ENCODE measurements at regions not wholly inside any gene's neighbourhood (a gene's known extent, or its start where the extent isn't known, plus 50 kb on each side); places are given as distances from the start of the nearest gene placed in this dataset.
"Not testable (repeated sequence)": the region's sequence is repeated elsewhere in the genome, so short reads cannot be mapped to it uniquely, and the experiment has no call there.

DNA sequence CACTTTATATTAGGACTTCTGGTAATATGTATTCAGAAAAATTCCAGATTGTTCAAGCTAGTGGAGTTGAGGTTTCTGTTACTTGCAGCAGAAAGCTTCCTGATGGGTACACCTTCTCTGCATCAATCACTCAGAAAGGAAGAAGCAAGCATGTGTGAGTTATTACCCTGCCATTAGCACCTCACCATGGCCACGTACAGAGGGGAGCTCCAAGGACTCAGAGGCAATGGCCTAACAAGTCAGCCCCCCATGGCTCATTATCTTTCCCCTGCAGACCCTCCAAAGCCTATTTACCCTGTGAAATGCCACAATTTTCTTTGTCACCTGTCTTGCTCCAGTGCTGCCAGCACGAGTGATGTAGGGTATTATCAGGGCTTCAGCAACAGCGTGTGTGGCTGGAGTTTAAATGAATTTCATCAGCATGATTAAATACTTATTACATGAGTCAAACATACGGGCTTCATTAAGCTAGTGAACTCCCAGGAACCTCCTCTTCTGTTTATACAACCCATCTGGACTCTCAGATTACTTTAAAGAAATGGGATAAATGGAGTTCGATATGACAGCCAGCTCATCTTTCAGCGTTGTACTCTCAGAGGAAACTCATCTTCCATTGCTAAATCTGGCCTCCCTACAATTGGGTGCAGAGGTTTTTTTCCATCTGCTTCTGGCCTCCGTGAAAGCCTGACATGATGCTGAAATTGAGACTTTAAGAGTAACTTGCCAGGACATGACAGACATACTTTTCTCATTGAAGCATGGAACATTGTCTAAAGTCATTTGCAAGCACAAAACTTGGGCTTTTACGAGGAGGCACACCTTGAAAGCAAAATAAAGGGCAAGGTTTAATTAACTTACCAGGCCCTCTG, 135.9 kb downstream of the TMEM30B start:
- H3K4me3 ChIP-seq (ENCODE audit: low read depth, low read length), result no peak overlapping the region
- peaks cover 16% of the 10 kb centered on the region for H3K9me3 ChIP-seq (ENCODE audit: severe bottlenecking)
- DNase-seq, result no peak

DNA sequence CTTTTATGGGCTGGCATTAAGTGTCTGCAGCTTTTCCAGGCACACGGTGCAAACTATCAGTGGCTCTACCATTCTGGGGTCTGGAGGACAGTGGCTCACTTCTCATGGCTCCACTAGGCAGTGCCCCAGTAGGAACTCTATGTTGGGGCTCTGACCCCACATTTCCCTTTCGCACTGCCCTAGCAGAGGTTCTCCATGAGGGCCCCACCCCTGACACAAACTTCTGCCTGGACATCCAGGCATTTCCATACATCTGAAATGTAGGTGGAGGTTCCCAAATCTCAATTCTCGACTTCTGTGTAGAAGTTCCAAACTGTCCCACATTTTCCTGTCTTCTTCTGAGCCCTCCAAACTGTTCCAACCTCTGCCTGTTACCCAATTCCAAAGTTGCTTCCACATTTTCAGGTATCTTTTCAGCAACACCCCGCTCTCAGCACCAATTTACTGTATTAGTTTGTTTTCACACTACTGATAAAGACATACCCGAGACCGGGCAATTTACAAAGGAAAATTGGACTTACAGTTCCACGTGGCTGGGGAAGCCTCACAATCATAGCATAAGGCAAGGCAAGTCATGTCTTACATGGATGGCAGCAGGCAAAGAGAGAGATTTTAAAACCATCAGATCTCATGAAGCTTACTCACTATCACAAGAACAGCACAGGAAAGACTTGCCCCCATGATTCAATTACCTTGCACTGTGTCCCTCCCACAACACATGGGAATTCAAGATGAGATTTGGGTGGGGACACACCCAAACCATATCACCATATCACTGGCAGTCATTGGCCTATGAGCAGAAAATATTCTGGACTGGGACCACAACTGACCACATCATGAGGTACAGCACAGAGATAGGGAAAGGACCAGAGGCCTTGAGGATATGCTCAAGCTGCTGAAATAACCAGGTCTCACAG, 136.8 kb downstream of the TMEM30B start:
- H3K4me3 ChIP-seq (ENCODE audit: low read depth, low read length); H3K27ac ChIP-seq; H3K36me3 ChIP-seq; H3K27me3 ChIP-seq (ENCODE audit: insufficient read depth, low read depth, severe bottlenecking); DNase-seq: not testable (repeated sequence)
- peaks cover 16% of the 10 kb centered on the region for H3K9me3 ChIP-seq (ENCODE audit: severe bottlenecking)

More for the DNA sequence above, 135.9 kb downstream of the TMEM30B start:
- H3K27me3 ChIP-seq (ENCODE audit: insufficient read depth, low read depth, severe bottlenecking), result no peaks in the 10 kb centered on the region
- TF ChIP-seq, protein P1, sequence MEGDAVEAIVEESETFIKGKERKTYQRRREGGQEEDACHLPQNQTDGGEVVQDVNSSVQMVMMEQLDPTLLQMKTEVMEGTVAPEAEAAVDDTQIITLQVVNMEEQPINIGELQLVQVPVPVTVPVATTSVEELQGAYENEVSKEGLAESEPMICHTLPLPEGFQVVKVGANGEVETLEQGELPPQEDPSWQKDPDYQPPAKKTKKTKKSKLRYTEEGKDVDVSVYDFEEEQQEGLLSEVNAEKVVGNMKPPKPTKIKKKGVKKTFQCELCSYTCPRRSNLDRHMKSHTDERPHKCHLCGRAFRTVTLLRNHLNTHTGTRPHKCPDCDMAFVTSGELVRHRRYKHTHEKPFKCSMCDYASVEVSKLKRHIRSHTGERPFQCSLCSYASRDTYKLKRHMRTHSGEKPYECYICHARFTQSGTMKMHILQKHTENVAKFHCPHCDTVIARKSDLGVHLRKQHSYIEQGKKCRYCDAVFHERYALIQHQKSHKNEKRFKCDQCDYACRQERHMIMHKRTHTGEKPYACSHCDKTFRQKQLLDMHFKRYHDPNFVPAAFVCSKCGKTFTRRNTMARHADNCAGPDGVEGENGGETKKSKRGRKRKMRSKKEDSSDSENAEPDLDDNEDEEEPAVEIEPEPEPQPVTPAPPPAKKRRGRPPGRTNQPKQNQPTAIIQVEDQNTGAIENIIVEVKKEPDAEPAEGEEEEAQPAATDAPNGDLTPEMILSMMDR (IDR thresholded peaks at IDR 0.05; ENCODE audit: low read depth, low read length), result no peak
- H3K27ac ChIP-seq, result peak overlapping the region; percentile 4
- no peaks in the 10 kb centered on the region for H3K36me3 ChIP-seq

DNA sequence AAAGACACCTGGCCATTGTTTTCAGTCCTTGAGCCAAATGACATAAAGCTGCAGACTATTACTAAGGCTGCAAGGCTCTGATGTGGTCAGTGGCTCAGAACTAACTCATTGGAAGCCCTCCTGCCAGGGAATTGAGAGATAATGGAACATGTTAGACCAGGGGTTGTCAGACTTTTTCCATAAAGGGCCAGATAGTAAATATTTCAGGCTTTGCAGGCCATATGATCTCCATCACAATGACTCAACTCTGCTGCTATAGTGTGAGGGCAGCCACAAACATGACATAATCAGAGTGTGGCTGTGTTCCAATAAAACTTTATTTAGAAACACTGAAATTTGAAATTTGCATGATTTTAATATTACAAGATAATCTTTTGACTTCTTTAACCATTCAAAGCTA, 140.3 kb downstream of the TMEM30B start:
- Histone ChIP-seq H3K4me3 (ENCODE audit: low read depth, low read length) (no peak overlapping the region), H3K27me3 (ENCODE audit: insufficient read depth, low read depth, severe bottlenecking) (no peaks in the 10 kb centered on the region), H3K9me3 (ENCODE audit: severe bottlenecking) (peaks cover 16% of the 10 kb centered on the region), H3K27ac (no peak overlapping the region), H3K36me3 (no peaks in the 10 kb centered on the region)
- DNase-seq, result no peak
- TF ChIP-seq, protein P1 (IDR thresholded peaks at IDR 0.05; ENCODE audit: low read depth, low read length), result no peak

- Histone ChIP-seq H3K36me3 (no peaks in the 10 kb centered on the region), H3K27me3 (ENCODE audit: insufficient read depth, low read depth, severe bottlenecking) (no peaks in the 10 kb centered on the region), H3K9me3 (ENCODE audit: severe bottlenecking) (peaks cover 16% of the 10 kb centered on the region), H3K4me3 (ENCODE audit: low read depth, low read length) (no peak overlapping the region), H3K27ac (no peak overlapping the region)
- TF ChIP-seq, protein P1 (IDR thresholded peaks at IDR 0.05; ENCODE audit: low read depth, low read length), result no peak
- no peak for DNase-seq
Observed at GRCh38 chr14:61140271-61140670, 140.9 kb downstream of the TMEM30B start.

GRCh38 chr14:61139006-61139599, 142.0 kb downstream of the TMEM30B start:
- TF ChIP-seq, protein P1 (IDR thresholded peaks at IDR 0.05; ENCODE audit: low read depth, low read length), result no peak
- no peaks in the 10 kb centered on the region for H3K27me3 ChIP-seq (ENCODE audit: insufficient read depth, low read depth, severe bottlenecking)
- no peak overlapping the region for H3K4me3 ChIP-seq (ENCODE audit: low read depth, low read length)
- DNase-seq, result no peak
- no peaks in the 10 kb centered on the region for H3K36me3 ChIP-seq
- no peak overlapping the region for H3K27ac ChIP-seq
- peaks cover 11% of the 10 kb centered on the region for H3K9me3 ChIP-seq (ENCODE audit: severe bottlenecking)

DNA sequence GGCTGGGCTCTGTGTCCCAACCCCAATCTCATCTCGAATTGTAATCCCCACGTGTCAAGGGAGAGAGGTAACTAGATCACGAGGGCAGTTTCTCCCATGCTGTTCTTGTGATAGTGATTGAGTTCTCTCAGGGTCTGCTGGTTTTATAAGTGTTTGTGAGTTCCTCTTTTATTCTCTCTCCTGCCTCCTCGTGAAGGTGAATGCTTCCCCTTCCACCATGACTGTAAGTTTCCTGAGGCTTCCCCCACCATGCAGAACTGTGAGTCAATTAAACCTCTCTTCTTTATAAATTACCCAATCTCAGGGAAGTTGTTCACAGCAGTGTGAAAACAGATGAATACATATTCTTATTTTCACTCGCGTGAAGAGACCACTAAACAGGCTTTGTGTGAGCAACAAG, 148.2 kb downstream of the TMEM30B start:
- TF ChIP-seq, protein P1 (IDR thresholded peaks at IDR 0.05; ENCODE audit: low read depth, low read length), result no peak
- no peak overlapping the region for H3K27ac ChIP-seq
- H3K36me3 ChIP-seq, result no peaks in the 10 kb centered on the region
- H3K9me3 ChIP-seq (ENCODE audit: severe bottlenecking), result no peaks in the 10 kb centered on the region
- DNase-seq, result no peak
- H3K4me3 ChIP-seq (ENCODE audit: low read depth, low read length), result no peak overlapping the region
- no peaks in the 10 kb centered on the region for H3K27me3 ChIP-seq (ENCODE audit: insufficient read depth, low read depth, severe bottlenecking)
